Ovary (tissue), 7 donors: ENCODE measurements at regions not wholly inside any gene's neighbourhood (a gene's known extent, or its start where the extent isn't known, plus 50 kb on each side); places are given as distances from the start of the nearest gene placed in this dataset.
"Not testable (repeated sequence)": the region's sequence is repeated elsewhere in the genome, so short reads cannot be mapped to it uniquely, and the experiment has no call there.

Source experiments
- DNase-seq, 5 donors: peaks; one replicate each; pipeline ENCODE4 v3.0.0-alpha.2; 2019 to 2020
- H3K27ac ChIP-seq, 2 donors: fragments of 200-600 bp; one replicate each; pipeline versions ENCODE4 v1.5.1 to v1.8.0; 2019 to 2022
- H3K27me3 ChIP-seq: fragments of 200-600 bp; one replicate; pipeline ENCODE4 v1.8.0; 2022
- H3K36me3 ChIP-seq: fragments of 200-600 bp; sonication (generic); one replicate; pipeline ENCODE4 v1.5.1; 2019
- H3K4me1 ChIP-seq: one replicate; pipeline ENCODE4 v1.8.1; 2013; ENCODE audit warnings: mild to moderate bottlenecking, moderate library complexity; ENCODE audit not compliant: insufficient read depth
- H3K4me3 ChIP-seq: fragments of 200-600 bp; sonication (generic); one replicate; pipeline ENCODE4 v1.5.1; 2017
- H3K9me3 ChIP-seq, 2 donors: fragments of 200-600 bp in 1 of 2; sonication (generic) in 1 of 2; one replicate each; pipeline versions ENCODE4 v1.5.1 to v1.8.1; 2013 to 2019; ENCODE audit warnings: mild to moderate bottlenecking in 1 of 2, moderate library complexity in 1 of 2
- CTCF ChIP-seq, 3 donors: fragments of 450-650 bp in 2 of 3; fragments of 200-600 bp in 1 of 3; IDR thresholded peaks; one replicate each; pipeline versions ENCODE4 v1.5.1 to v1.8.0; 2016 to 2022; ENCODE audit warnings: antibody characterized with exemption in 3 of 3, mild to moderate bottlenecking in 1 of 3
- EP300 ChIP-seq: sonication (generic); formaldehyde crosslinking; IDR thresholded peaks from one replicate; pipeline ENCODE4 v1.6.1; 2017; ENCODE audit warnings: antibody characterized with exemption
- POLR2A ChIP-seq: fragments of 450-650 bp; IDR thresholded peaks from one replicate; pipeline ENCODE4 v1.6.1; 2017; ENCODE audit warnings: antibody characterized with exemption, mild to moderate bottlenecking, moderate library complexity
- WGBS, 3 donors: extraction: QIAGEN DNeasy Blood & Tissue Kit in 1 of 3; methylation state at CpG; one replicate each; pipeline versions ENCODE4 v1.1.5 to v1.1.7; 2013 to 2017; 5-methylcytosine and 5-hydroxymethylcytosine counted together
- intact Hi-C, 4 donors: fragments of 100-400 bp; cut with DNase I; formaldehyde crosslinking; loops; one replicate each; pipeline versions ENCODE4 v1.11.0 to v1.15.1; 2022 to 2023
- donor health status: DM: no; HTN: no; CAD: no; lungs with moderate emphysema.
- donor health status: DM: no; HTN: no; CAD: no.
- donor health status: Bipolar disorder and iron deficiency.
- donor health status: DM: no; HTN: no; CAD: no.
- donor health status: DM: yes; HTN: yes; CAD: no.

GRCh38 chr3:186444974-186445373 is 82.9 kb upstream of the DGKG start:
- H3K4me1 ChIP-seq: no peaks in the 10 kb centered on the region
- H3K27me3 ChIP-seq: no peaks in the 10 kb centered on the region
- no peak overlapping the region for H3K4me3 ChIP-seq
- WGBS, 3 donors: 74 to 78% (median 77%) methylated on average over 7 of the region's 7 CpGs
- no peaks in the 10 kb centered on the region for H3K9me3 ChIP-seq
- H3K36me3 ChIP-seq: no peaks in the 10 kb centered on the region
- DNase-seq: no peak
- intact Hi-C loops: no loop called here
- H3K27ac ChIP-seq: no peak overlapping the region
- TF ChIP-seq POLR2A (no peak), EP300 (no peak), CTCF (IDR thresholded peaks at IDR 0.05) (no peak)

GRCh38 chr3:186444288-186444687 is 82.3 kb upstream of the DGKG start:
- no peak for TF ChIP-seq CTCF (IDR thresholded peaks at IDR 0.05)
- TF ChIP-seq EP300: no peak
- no peak for TF ChIP-seq POLR2A
- Histone ChIP-seq H3K27me3 (no peaks in the 10 kb centered on the region), H3K27ac (no peak overlapping the region), H3K4me1 (no peaks in the 10 kb centered on the region), H3K36me3 (no peaks in the 10 kb centered on the region), H3K4me3 (no peak overlapping the region), H3K9me3 (no peaks in the 10 kb centered on the region)
- intact Hi-C loops: no loop called here
- DNase-seq: no peak

- H3K36me3 ChIP-seq, H3K27ac ChIP-seq, H3K4me1 ChIP-seq, H3K27me3 ChIP-seq, intact Hi-C loops, H3K4me3 ChIP-seq, DNase-seq, H3K9me3 ChIP-seq: not testable (repeated sequence)
- whole genome bisulfite sequencing, 3 donors: 80 to 92% (median 89%) methylated on average over 9 of the region's 9 CpGs
Observed at GRCh38 chr3:186442979-186443378, 80.9 kb upstream of the DGKG start.

GRCh38 chr3:186442162-186442561 is 80.1 kb upstream of the DGKG start:
- H3K4me3 ChIP-seq: no peak overlapping the region
- 42 to 65% (median 50%) methylated on average over 2 of the region's 2 CpGs for WGBS, 3 donors
- no peaks in the 10 kb centered on the region for H3K9me3 ChIP-seq
- no peak overlapping the region for H3K27ac ChIP-seq
- intact Hi-C loops: no loop called here
- no peak for DNase-seq
- H3K36me3 ChIP-seq: no peaks in the 10 kb centered on the region
- no peaks in the 10 kb centered on the region for H3K27me3 ChIP-seq
- TF ChIP-seq CTCF (IDR thresholded peaks at IDR 0.05): no peak
- no peak for TF ChIP-seq POLR2A
- no peak for TF ChIP-seq EP300
- no peaks in the 10 kb centered on the region for H3K4me1 ChIP-seq

- H3K36me3 ChIP-seq: no peaks in the 10 kb centered on the region
- H3K27ac ChIP-seq: no peak overlapping the region
- TF ChIP-seq CTCF (IDR thresholded peaks at IDR 0.05): no peak
- no peak for TF ChIP-seq EP300
- TF ChIP-seq POLR2A: no peak
- intact Hi-C loops: no loop called here
- H3K9me3 ChIP-seq: no peaks in the 10 kb centered on the region
- DNase-seq: no peak
- no peaks in the 10 kb centered on the region for H3K4me1 ChIP-seq
- WGBS, 3 donors: 78 to 84% (median 80%) methylated on average over 3 of the region's 3 CpGs
- H3K4me3 ChIP-seq: no peak overlapping the region
- H3K27me3 ChIP-seq: no peaks in the 10 kb centered on the region
Observed at GRCh38 chr3:186440891-186441290, 78.9 kb upstream of the DGKG start.
